ENCODE measurements at regions not wholly inside any gene's neighbourhood (a gene's known extent, or its start where the extent isn't known, plus 50 kb on each side); places are given as distances from the start of the nearest gene placed in this dataset.

GRCh38 chr7:24341691-24342413 lies 57.9 kb downstream of the NPY start:
- no peak for DNase-seq

GRCh38 chr7:24343614-24344013 lies 59.6 kb downstream of the NPY start:
- no peak for DNase-seq

DNA sequence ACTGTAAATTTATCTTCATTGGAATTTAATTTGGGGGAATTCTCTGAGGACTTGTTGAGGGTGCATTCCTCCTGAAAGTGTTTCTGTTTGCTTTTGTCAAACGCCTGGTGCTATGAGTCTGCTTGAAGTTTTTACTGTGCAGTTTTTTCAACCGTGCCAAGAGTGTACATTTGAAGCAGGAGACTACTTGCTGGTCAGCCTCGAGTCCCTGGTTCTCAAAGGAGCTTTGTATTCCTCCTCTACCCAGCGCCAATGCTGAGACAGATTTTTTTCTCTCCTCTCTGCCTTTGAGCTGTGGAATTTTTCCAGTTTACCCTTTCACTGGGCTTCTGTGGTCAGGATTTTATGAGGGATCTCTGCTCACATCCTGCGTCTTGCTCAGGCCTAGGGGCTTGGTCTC lies 62.1 kb downstream of the NPY start:
- DNase-seq, result peak; percentile 3

DNA sequence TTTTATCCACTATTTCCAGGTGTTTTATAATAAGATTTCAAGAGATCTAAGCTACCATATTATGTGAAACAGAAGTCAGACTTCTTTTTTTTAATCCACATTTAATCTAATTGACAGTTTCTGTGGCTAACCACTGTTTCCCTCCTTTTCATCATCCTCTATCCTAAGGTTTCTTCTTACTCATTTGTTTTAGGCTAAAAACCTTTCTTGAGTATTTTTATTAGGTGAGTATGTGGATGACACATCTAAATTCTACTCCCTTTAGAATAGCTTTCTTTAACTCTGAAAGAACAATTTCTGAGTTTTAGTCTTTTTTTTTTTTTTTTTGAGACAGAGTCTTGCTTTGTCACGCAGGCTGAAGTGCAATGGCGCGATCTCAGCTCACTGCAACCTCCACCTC lies 62.7 kb downstream of the NPY start:
- no peak for DNase-seq

GRCh38 chr7:24349339-24349738 lies 65.3 kb downstream of the NPY start:
- no peak for DNase-seq

DNA sequence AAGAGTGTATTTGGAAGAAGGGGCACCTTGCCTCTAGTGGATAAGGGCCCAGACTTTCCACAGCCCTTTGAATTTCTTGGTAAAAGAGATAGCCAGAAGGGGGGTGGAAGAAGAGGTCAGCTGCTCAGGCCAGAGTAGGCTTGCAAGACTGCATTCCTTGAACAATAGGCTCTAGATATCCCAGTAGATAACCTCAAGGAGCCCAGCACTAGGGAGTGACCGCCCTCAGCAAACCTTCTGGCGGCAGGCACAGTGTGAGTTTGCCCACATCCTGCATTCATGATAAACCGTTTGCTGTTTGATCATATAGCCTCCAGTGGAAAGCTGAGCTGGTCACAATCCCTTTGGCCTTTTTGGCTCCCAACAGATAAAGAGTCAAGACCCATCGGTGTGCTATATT lies 70.5 kb downstream of the NPY start:
- no peak for DNase-seq

DNA sequence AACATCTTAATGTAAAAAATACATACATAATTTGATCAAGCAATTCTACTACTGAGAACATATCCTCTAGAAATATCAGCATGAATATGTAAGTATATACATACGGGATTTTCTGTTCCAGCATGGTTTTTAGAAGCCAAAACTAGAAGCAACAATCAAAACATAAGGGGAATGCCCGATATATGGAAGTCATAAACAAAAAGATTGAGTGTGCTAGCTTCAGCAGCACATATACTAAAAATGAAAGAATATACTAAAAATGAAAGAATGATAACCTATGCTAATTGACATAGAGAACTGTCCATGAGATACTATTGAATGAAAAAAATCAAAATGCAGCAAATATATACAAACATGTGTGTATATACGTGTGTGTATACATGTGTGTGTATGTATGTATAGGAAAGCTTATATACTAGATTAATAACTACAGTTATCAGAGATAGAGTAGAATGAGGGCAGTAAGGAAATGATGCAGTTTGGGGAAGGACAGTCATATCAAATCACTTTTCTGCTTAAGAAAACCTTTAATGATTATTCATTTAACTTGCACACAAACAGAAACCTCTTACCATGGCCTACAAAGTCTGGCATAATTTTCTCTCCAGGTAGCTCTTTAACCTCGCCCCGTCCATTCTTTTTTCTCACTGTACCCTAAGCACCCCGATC lies 72.9 kb downstream of the NPY start:
- DNase-seq, result no peak

- no peak for DNase-seq
Measured at GRCh38 chr7:24361001-24361400, 77.0 kb downstream of the NPY start.

DNA sequence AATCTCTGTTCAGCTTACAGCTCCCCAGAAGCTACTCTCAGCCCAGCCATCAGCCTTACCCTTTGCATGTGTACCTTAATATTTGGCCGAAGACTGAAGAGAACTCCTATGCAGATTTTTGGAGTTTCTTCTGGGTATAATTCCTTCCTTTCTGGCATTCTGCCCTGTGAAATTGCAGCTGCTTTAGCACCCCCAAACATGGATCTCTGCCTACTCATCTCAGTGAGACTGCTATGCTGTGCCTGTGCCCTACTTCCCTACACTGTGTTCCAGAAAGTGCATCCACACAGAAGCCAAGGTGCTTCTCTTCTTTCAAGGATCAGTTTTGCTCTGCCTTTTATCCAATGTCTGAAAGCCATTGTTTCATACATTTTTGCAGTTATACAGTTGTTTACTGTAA lies 81.6 kb downstream of the NPY start:
- DNase-seq, result no peak

DNA sequence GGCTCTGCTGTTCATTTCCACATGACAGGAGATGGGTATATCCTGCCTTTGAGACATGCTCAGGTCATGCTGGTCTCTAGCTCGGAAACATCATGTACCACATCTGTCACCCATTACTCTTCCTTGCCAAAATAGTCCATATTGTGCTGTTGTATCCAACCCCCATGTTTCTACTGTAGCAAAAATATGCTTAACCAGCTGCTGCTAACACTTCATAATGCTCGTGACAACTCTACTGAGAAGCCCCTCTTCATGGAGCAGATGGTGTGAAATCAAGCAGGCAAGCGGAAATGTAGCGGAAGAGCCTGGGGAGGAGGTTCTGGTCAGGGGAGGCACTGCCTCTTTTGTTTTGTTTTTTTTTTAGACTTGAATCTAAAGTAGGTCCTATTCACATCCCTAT lies 82.9 kb downstream of the NPY start:
- DNase-seq, result no peak

DNA sequence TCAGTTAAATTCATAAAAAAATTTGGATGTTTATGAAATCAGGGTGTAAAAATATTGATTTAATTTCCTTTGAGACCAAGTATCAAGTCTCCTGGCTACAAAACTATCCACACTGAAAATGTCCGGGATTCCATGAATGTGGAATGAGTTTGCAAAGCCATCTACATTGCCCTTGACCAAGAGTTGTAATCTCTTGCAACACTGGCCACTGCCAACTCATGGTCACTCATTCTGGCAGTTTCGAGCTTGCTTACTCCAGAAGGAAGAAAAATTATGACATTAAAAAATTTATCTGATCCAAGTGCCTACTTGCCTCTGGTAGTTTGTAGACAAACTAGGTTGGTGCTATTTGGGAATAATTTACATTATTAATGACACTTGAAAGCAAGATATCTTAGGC lies 84.2 kb downstream of the NPY start:
- no peak for DNase-seq

DNA sequence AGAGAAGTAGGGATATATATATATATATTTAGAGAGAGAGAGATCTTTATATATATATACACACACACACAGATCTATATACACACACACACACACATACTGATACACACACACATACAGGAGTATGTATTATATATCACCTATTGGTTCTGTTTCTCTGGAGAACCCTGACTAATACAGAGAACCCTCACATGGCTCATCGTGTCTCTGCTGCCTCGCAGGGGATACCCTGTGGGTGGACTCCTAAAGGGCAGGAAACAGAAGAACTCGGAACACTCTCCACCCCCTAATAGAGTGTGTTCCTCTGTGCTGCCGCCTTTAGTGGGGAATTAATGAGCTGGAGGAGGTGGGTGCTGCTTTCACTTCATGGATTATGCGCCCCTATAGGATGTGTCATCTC lies 86.6 kb downstream of the NPY start:
- DNase-seq, result no peak

DNA sequence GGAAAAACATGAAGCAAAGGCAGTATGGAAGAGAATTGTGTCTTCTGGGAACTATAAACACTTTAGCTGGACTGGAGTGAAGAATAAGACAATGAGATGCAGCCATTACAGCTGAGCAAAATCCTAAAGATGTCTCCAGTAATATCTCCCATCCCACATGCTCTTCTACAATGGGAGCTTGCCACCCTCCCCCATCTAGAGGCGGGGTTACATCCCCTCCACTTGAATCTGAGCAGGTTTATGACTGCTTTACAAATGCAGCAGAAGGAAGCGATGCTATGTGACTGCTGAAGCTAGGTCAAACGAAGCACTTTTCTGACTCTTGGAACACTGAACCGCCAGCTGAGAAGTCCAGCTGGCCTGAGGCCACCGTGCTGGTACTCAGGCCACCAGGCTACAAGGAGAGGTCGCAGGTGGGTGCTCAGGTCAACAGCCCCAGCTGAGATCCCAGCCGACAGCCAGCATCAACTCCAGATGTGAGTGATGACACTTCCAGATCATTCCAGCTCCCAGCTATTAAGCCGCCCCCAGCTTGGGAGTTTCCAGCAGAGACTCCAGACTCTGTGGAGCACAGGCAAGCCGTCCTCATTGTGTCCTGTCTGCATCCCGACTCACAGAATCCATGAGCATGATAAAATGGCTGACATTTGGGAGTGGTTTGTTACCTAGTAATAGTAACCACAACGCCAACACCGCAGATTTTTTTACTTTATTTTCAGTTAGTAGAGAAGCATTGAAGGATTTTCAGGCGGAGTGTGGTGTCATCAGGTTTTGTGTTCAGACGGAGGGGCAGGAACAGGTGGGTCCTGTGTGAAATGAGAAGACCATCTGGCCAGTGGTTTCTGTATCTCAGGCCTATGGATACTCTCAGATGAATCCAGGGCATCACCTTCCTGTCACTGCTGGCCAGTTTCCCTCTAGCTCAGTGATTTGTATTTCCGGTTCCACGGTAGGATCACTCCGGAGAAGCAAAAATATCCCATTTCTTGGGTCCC lies 89.3 kb downstream of the NPY start:
- no peak for DNase-seq

DNA sequence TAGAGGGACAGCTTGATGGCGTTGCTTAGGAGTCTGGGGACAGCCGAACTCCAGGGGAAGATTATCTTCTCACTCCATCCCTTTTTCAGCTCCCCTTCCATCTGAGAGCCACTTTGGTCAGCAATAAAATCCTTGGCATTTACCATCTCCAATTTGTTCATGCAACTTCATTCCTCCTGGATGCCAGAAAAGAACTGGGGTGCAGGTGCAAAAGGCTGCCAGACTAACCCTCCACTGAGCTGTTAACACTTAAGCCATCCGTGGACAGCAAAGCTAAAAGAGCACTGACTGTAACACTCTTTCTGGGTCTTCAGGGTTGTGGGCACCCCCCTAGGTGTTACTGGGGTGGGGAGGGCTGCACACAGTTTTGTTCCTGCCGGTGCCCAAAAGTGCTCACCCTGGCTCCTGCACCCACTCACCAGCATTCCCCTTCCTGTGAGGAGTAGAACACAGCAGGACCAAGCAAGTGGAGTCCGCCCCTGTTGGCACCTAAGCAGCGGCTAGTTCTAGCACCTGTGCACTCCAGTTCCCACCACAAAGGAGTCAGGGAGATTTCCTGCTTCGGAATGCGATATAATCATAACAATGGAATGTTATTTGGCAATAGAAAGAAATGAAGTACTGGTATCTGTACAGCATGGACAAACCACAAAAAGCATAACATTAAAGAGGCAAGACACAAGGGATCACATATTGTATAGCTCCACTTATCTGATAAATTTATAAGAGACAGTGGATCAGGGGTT lies 95.1 kb downstream of the NPY start:
- peak; percentile 75 for DNase-seq

GRCh38 chr7:24381894-24382505 lies 98.0 kb downstream of the NPY start:
- DNase-seq, result peak; percentile 25

DNA sequence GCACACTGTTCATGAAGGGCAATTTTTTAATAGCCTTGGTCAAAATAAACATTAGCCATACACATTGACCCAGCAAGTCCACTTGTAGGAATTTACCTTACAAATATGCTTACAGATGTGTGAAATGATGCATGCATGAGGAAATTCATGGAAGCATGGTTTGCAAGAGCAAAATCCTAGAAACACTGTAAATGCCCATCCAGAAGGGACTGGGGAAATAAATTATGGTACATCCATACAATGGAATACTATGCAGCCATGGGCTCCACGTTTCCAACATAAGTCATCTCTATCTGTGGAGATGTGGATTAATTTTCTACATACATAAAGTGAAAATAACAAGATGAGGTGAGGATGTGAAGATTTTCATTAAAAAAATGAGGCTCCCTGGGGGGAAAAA lies 99.1 kb downstream of the NPY start:
- DNase-seq, result no peak

DNA sequence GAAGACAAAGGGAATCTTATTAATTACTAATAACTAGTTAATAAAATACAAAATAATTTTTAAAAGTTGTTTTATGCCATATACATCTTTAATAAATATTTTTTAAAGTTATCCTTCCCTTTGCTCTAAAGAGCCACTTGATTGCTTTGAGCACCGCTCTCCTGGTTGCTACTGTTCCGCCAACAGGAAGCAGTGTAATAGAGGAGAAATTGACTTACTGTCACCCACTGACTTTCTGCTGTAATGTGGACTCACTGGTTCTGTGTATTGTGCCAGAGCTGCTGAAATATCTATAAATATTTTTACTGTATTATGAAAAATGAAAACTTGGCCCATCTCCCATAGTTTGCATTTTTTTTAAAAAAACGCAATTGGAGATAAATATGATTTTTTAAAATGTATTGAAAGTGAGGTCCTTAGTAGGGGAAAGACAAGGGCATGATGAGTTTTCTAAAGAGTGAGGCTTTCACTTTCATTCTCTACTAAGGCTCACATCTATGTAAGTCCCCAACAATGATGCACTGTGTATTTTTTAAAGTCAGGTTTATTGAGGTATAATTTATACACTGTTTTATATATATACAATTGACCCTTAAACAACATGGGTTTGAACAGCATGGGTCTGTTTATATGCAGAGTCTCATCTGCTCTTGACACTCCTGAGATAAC lies 100.5 kb downstream of the NPY start:
- no peak for DNase-seq

DNA sequence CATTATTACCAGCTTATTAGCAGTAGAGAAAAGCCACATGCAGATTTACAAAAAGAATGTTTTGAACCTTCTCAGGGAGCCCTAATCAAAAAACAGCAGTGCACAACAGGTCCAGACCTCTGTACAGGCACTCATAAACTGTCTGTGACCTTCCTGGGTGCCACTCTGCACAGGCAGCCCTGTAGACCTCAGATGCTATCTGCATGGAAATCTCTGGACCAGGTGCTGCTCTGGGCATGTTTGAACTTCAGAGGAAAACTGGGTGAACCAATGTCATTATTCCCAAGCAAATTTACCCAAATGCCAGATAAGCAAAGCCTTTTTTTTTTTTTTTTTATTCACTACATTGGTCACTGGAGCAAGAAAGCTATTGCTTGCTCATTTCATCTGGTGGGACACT lies 104.2 kb downstream of the NPY start:
- no peak for DNase-seq

DNA sequence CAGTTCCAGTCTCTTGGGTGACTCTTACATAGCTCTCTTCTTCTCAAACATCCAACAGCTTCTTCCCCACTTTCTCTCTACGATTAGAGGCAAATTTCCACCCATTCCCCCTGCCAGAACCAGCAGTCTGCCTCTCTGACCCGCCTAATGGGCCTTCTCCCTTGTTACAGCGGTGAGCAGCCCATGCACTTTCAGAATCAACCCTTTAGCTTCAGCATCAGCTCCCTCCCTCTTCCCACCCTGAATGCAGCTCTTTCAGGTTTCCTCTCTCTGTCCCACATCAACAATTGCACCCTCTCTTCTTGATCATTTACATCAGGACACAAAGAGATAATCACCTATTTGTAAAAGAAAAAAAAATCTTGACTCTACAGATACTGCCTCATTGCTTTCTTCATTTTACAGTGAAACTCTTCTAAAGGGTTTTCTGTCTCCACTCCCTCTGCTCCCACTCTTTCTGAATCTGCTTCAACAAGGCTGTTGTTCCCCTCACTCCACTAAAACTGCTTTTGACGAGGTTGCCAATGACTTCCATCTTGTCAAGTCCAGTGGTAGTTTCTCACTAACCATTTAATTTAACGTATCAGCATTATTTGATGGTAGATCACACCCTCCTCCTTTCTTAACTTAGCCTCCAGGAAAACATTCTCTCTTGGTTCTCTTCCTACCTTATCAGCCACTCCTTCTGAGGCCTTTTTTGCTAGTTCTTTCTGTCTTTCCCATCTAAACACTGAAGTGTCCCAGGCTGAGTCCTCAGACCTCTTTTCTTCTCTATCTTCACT lies 106.6 kb downstream of the NPY start:
- DNase-seq, result no peak

DNA sequence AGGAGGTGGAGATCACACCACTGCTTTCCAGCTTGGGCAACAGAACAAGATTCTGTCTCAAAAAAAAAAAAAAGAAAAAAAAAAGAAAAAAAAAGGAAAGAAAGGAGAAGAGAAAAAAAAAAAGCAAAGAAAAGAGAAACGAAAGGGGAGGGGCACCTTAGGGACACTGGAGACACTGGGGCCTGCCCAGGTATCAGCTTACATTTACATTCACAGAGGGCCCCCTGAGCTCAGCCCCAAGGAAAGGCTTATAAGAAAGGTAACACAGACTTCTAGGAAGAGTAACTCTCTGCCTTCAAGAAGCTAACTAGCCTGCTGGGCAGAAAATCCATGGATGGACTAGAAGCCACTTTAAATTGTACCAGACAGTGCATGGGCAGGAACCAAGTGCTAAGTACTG lies 108.8 kb downstream of the NPY start:
- DNase-seq, result no peak

DNA sequence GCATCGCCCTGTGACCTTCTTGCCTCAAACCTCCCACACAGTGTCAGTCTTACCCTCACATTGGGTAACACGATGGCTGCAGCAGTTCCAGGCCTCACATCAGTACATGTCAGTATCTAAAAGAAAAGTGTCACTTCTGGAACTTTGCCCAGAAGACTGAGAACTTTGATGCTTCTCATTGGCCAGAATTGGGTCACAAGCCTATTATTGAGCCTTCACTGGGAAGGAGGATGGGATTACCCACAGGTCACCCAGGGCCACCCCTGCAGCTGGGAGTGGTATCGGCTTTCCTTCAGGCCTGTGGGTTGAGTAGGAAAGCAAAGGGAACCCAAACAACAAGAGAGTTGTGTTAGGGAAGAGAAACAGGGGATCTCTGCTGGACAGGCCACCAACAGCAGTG lies 111.5 kb downstream of the NPY start:
- DNase-seq, result no peak

All from EL (cell line).